PFSK-1 (cell line): ENCODE measurements at regions not wholly inside any gene's neighbourhood (a gene's known extent, or its start where the extent isn't known, plus 50 kb on each side); places are given as distances from the start of the nearest gene placed in this dataset.

Experiments used
- FOXP2 ChIP-seq: optimal IDR thresholded peaks from 2 replicates; pipeline ENCODE3; 2011; ENCODE audit warnings: borderline replicate concordance, control low read depth, inconsistent platforms; ENCODE audit not compliant: insufficient read depth; ENCODE audit errors: extremely low read length, extremely low read depth
- POLR2AphosphoS5 ChIP-seq: IDR thresholded peaks from 2 replicates; pipeline ENCODE4 v1.6.1; 2012; ENCODE audit warnings: low read depth, mild to moderate bottlenecking, control low read depth, low read length, moderate library complexity
- SIN3A ChIP-seq: IDR thresholded peaks from 2 replicates; pipeline ENCODE4 v1.6.1; 2012; ENCODE audit warnings: mild to moderate bottlenecking, low read length, moderate library complexity, borderline replicate concordance; ENCODE audit not compliant: insufficient read depth
- TAF1 ChIP-seq: IDR thresholded peaks from 2 replicates; pipeline ENCODE4 v1.6.1; 2012; ENCODE audit warnings: low read length, control low read depth, borderline replicate concordance; ENCODE audit not compliant: insufficient read depth
- TF ChIP-seq, protein P1 (sequence below), 2 experiments: IDR thresholded peaks; 2 replicates each; pipeline versions ENCODE4 v1.6.1 to v1.8.0; 2011 to 2012; ENCODE audit warnings: low read depth in 2 of 2, low read length in 2 of 2, control low read depth in 1 of 2, inconsistent platforms in 1 of 2, mild to moderate bottlenecking in 1 of 2, moderate library complexity in 1 of 2; ENCODE audit not compliant: insufficient read depth in 1 of 2

DNA sequence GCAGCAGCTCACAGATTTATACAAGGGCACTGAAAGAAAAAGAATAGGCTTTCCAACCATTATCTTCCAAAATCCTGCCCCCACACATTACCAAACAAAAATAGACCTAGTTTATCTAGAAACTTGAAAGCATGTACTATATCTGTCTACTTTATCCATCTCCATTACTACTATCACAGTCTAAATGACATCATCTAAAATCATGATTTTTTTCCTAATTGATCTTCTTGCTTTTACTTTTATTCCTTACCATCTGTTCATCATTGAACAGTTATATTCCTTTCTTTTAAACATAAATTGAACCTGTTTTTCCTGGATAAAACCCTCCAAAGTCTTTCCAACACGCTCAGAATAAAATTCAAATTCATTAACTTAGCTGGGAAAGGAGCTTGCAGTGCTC lies 414.7 kb downstream of the KCTD12 start:
- no peak for TF ChIP-seq FOXP2
- TF ChIP-seq TAF1 = no peak
- TF ChIP-seq, protein P1, sequence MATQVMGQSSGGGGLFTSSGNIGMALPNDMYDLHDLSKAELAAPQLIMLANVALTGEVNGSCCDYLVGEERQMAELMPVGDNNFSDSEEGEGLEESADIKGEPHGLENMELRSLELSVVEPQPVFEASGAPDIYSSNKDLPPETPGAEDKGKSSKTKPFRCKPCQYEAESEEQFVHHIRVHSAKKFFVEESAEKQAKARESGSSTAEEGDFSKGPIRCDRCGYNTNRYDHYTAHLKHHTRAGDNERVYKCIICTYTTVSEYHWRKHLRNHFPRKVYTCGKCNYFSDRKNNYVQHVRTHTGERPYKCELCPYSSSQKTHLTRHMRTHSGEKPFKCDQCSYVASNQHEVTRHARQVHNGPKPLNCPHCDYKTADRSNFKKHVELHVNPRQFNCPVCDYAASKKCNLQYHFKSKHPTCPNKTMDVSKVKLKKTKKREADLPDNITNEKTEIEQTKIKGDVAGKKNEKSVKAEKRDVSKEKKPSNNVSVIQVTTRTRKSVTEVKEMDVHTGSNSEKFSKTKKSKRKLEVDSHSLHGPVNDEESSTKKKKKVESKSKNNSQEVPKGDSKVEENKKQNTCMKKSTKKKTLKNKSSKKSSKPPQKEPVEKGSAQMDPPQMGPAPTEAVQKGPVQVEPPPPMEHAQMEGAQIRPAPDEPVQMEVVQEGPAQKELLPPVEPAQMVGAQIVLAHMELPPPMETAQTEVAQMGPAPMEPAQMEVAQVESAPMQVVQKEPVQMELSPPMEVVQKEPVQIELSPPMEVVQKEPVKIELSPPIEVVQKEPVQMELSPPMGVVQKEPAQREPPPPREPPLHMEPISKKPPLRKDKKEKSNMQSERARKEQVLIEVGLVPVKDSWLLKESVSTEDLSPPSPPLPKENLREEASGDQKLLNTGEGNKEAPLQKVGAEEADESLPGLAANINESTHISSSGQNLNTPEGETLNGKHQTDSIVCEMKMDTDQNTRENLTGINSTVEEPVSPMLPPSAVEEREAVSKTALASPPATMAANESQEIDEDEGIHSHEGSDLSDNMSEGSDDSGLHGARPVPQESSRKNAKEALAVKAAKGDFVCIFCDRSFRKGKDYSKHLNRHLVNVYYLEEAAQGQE (IDR thresholded peaks at IDR 0.05; ENCODE audit: insufficient read depth in 1 of 2, low read depth in 2 of 2, low read length in 2 of 2) = no peak
- TF ChIP-seq SIN3A = no peak
- TF ChIP-seq POLR2AphosphoS5 = no peak

DNA sequence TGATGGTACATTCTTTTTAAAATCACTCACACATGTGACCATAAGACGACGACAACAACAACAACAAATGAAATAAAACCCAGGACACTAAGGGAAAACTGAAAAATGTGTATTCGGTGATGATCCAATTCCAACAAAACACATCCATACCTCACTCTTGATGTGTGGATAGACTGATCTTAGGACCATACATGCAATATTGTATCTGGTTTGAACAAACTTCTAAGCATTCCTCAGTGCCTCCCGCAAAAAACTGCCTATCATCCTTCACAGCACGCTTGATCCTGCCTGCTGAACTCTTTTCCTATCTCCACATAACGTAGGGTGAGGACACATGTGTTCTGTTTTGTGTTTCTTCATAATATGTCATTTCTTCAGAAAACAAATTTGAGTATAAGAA lies 415.2 kb downstream of the KCTD12 start:
- no peak for TF ChIP-seq SIN3A
- TF ChIP-seq POLR2AphosphoS5 = no peak
- no peak for TF ChIP-seq FOXP2
- TF ChIP-seq, protein P1 (IDR thresholded peaks at IDR 0.05; ENCODE audit: insufficient read depth in 1 of 2, low read depth in 2 of 2, low read length in 2 of 2) = no peak
- no peak for TF ChIP-seq TAF1

DNA sequence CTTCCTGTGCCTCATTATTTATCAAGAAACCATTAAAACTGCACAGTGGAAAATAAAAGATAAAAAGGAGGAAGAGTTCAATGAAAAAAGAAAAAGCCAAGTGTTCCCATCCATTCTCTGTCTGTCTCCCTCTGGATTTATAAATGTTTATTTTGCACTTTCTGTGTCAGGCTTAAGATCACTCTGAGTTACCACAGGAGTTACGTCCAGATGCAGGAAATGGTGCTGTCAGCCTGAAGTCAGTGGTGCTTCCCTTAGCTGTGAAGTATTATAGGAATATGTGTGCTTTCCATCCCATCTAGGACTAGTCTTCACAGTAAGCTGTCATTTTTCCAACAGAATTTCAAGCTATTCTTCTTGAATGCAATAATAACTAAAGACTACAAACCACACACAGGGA lies 420.2 kb downstream of the KCTD12 start:
- TF ChIP-seq FOXP2 = no peak
- TF ChIP-seq POLR2AphosphoS5 = no peak
- TF ChIP-seq TAF1 = no peak
- TF ChIP-seq, protein P1 (IDR thresholded peaks at IDR 0.05; ENCODE audit: insufficient read depth in 1 of 2, low read depth in 2 of 2, low read length in 2 of 2) = no peak
- no peak for TF ChIP-seq SIN3A

DNA sequence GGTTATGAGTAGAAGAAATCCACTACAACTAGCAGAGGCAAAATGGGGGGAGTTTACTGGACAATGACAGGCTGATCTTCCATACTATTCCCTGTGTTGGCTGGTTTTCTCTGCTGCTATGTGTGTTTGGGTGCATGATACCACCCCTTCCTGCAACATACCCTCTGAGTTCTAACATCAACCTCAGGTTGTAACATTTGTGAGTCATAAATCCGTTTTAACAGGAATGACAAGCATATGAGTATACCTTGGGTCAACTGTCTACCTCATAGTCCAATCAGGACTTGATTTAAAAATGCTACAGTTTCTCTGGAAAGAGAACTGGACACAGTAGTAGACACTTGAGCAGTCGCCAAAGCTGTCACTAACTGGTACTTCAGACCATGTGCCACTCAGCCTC lies 422.9 kb downstream of the KCTD12 start:
- no peak for TF ChIP-seq SIN3A
- TF ChIP-seq, protein P1 (IDR thresholded peaks at IDR 0.05; ENCODE audit: insufficient read depth in 1 of 2, low read depth in 2 of 2, low read length in 2 of 2) = no peak
- TF ChIP-seq FOXP2 = no peak
- TF ChIP-seq TAF1 = no peak
- TF ChIP-seq POLR2AphosphoS5 = no peak

DNA sequence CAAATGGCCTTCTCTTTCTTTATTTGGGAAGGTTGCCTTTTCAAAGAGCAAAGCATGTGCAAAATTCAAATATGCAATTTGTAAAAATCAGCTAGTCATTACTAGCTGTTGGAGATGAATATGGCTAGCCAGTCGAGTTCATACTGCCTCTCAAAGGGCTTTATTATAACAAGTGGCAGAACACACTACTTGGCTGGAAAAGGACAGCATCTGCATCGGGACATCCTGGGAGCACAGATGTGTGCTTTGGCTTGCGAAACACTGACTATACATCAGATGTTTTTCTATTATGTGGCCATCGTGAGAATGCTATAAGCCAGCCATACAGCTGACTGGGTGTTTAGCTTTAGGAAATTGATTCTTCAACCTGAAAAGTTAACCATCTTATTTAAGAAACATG lies 424.2 kb downstream of the KCTD12 start:
- no peak for TF ChIP-seq SIN3A
- TF ChIP-seq TAF1 = no peak
- no peak for TF ChIP-seq FOXP2
- TF ChIP-seq POLR2AphosphoS5 = no peak
- TF ChIP-seq, protein P1 (IDR thresholded peaks at IDR 0.05; ENCODE audit: insufficient read depth in 1 of 2, low read depth in 2 of 2, low read length in 2 of 2) = no peak
